Transverse colon (tissue), 3 donors: ENCODE measurements at regions not wholly inside any gene's neighbourhood (a gene's known extent, or its start where the extent isn't known, plus 50 kb on each side); places are given as distances from the start of the nearest gene placed in this dataset.

Experiments used
- CTCF ChIP-seq, 5 experiments: fragments of 200-600 bp in 3 of 5; fragments of 450-650 bp in 2 of 5; sonication (generic) in 3 of 5; IDR thresholded peaks; 1 replicate in 2 of 5; 2 replicates in 3 of 5; pipeline ENCODE4 v1.5.1; 2016 to 2017; ENCODE audit warnings: antibody characterized with exemption in 5 of 5, inconsistent platforms in 3 of 5, mild to moderate bottlenecking in 2 of 5, moderate library complexity in 1 of 5
- POLR2A ChIP-seq: fragments of 450-650 bp; IDR thresholded peaks from one replicate; pipeline ENCODE4 v1.6.1; 2016; ENCODE audit warnings: antibody characterized with exemption, mild to moderate bottlenecking, moderate library complexity

DNA sequence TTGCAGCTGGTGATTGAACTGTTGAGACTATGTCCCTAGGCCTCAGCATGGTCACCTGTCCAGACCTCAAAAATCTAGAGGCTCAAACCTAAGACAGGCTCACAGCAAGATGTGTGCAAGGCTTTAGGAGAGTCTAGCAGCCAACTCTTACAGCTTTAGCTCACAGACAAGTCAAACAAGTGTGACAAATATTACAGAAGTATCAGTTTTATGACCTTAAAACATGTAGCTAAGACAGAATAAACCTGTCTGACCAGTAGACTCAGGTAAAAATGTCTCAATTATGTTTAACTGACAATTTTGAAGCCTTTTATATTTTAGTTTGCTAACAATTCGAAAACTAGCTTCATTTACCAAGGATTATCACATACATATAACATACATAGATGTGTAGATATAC lies 80.0 kb upstream of the HTATIP2 start:
- no peak for TF ChIP-seq CTCF (IDR thresholded peaks at IDR 0.05)
- TF ChIP-seq POLR2A = no peak
